ENCODE measurements at regions not wholly inside any gene's neighbourhood (a gene's known extent, or its start where the extent isn't known, plus 50 kb on each side); places are given as distances from the start of the nearest gene placed in this dataset.

DNA sequence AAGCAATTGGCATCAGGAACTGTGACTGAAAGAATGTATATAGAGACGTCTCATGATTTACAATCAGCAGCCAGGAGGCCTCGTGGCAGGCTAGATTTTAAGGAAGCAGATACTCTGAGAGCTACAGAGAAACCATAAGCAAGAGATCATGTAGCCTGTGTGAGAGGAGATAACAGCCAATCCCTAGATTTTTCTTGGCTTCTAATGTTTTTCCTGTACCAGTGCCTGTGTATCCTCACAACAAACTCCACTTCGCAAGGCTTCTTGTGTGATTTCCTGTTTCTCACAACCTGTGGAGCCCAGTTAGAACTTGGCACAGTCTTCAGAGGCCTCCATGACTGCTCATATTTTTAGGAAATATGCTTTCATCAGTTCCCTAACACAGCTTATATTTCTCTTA lies 147.9 kb downstream of the PTCHD1 start:
- TF ChIP-seq POLR2A (IDR thresholded peaks at IDR 0.05; ENCODE audit: low read length) (no peak), GATA1 (IDR thresholded peaks at IDR 0.05; ENCODE audit: low read depth, low read length) (no peak)
